GM12878 (cell line): ENCODE measurements at regions not wholly inside any gene's neighbourhood (a gene's known extent, or its start where the extent isn't known, plus 50 kb on each side); places are given as distances from the start of the nearest gene placed in this dataset.

Experiments used
- ATAC-seq: fragments of 200-7000 bp; cut with Tn5 transposase; 3 replicates; pipeline ENCODE4 v1.9.1; 2020; ENCODE audit warnings: mild to moderate bottlenecking, moderate library complexity
- BruUV-seq: library from RNA; stranded (reverse); fragments of 400-500 nt; replicated peaks from 2 replicates; lab custom pipeline; 2021; lab: Mats Ljungman, UMichigan
- CTCF ChIA-PET: fragments of 300-600 bp; sonication (Branson Sonifier 250); formaldehyde crosslinking; extraction: SDS; loops from one replicate; lab custom pipeline; 2021; ENCODE audit warnings: inconsistent platforms; lab: Yijun Ruan, JAX
- POLR2A ChIA-PET: fragments of 350-600 bp; formaldehyde crosslinking; extraction: SDS; loops from one replicate; lab custom pipeline; 2021; ENCODE audit warnings: inconsistent platforms; lab: Charles Lee
- RAD21 ChIA-PET: fragments of 300-600 bp; sonication (Branson Sonifier 250); formaldehyde crosslinking; loops from one replicate; lab custom pipeline; 2023; ENCODE audit warnings: antibody characterized with exemption; ENCODE audit not compliant: unreplicated experiment; lab: Charles Lee
- SMC1A ChIA-PET: fragments of 300-600 bp; sonication (Branson Sonifier 250); formaldehyde crosslinking; loops from one replicate; lab custom pipeline; 2023; ENCODE audit not compliant: unreplicated experiment, uncharacterized antibody; lab: Charles Lee
- DNase-seq: peaks from one replicate; pipeline ENCODE4 v3.0.0-alpha.2; 2011; ENCODE audit warnings: low read depth, low spot score
- FAIRE-seq: peaks from 3 replicates; lab custom pipeline; 2011; peaks lifted over from hg19 to GRCh38; lab: Jason Lieb, UNC
- H2AFZ ChIP-seq: 2 replicates; pipeline ENCODE4 v1.6.0; 2011; ENCODE audit warnings: low read depth, low read length, control low read depth; ENCODE audit not compliant: control insufficient read depth
- H3K27ac ChIP-seq: 2 replicates; pipeline ENCODE4 v1.5.1; 2011; ENCODE audit warnings: control low read depth; ENCODE audit not compliant: control insufficient read depth, insufficient read depth
- H3K27me3 ChIP-seq, 2 experiments: replicated peaks in 1 of 2; 2 replicates each; pipeline versions ENCODE4 v1.6.0 to v1.6.1; 2011; ENCODE audit warnings: low read length in 1 of 2; ENCODE audit not compliant: control insufficient read depth in 2 of 2, insufficient read depth in 2 of 2
- H3K36me3 ChIP-seq, 2 experiments: 2 replicates each; pipeline ENCODE4 v1.5.1; 2011; ENCODE audit warnings: low read length in 1 of 2; ENCODE audit not compliant: control insufficient read depth in 2 of 2, insufficient read depth in 2 of 2
- H3K4me1 ChIP-seq: 2 replicates; pipeline ENCODE4 v1.6.1; 2011; ENCODE audit warnings: mild to moderate bottlenecking, low read length, moderate library complexity, mixed read lengths; ENCODE audit not compliant: control insufficient read depth, insufficient read depth
- H3K4me2 ChIP-seq: 2 replicates; pipeline ENCODE4 v1.6.0; 2011; ENCODE audit warnings: control low read depth; ENCODE audit not compliant: control insufficient read depth, insufficient read depth
- H3K4me3 ChIP-seq: fragments of 200-600 bp; sonication (generic); 2 replicates; pipeline ENCODE4 v1.5.1; 2016
- H3K79me2 ChIP-seq: 2 replicates; pipeline ENCODE4 v1.6.0; 2011; ENCODE audit warnings: low read length; ENCODE audit not compliant: control insufficient read depth, insufficient read depth
- H3K9ac ChIP-seq: 2 replicates; pipeline ENCODE4 v1.8.0; 2011; ENCODE audit warnings: low read length, control low read depth, mixed read lengths; ENCODE audit not compliant: control insufficient read depth, insufficient read depth
- H3K9me3 ChIP-seq: replicated peaks from 3 replicates; pipeline ENCODE4 v1.5.1; 2011; ENCODE audit warnings: mild to moderate bottlenecking, low read length; ENCODE audit not compliant: control insufficient read depth, insufficient read depth
- H4K20me1 ChIP-seq: 2 replicates; pipeline ENCODE4 v1.6.0; 2011; ENCODE audit not compliant: control insufficient read depth, insufficient read depth
- MTA2 ChIP-seq: fragments of 450-650 bp; IDR thresholded peaks from 2 replicates; pipeline ENCODE4 v1.6.1; 2016; ENCODE audit warnings: low read depth, mild to moderate bottlenecking, moderate library complexity
- PML ChIP-seq: IDR thresholded peaks from 2 replicates; pipeline ENCODE4 v1.6.1; 2012; ENCODE audit warnings: low read length, inconsistent platforms
- SIX5 ChIP-seq: IDR thresholded peaks from 2 replicates; pipeline ENCODE4 v1.6.1; 2011; ENCODE audit warnings: mild to moderate bottlenecking, low read depth, low read length, moderate library complexity; ENCODE audit not compliant: severe bottlenecking
- SREBF2 ChIP-seq: IDR thresholded peaks from 2 replicates; pipeline ENCODE4 v1.6.1; 2012; ENCODE audit warnings: mild to moderate bottlenecking, low read length
- TARDBP ChIP-seq: IDR thresholded peaks from 2 replicates; pipeline ENCODE4 v1.6.1; 2016; ENCODE audit warnings: borderline replicate concordance
- WGBS: methylation state at CpG from one replicate; pipeline ENCODE4 v1.1.6; 2016; ENCODE audit warnings: low lambda C conversion rate; ENCODE audit not compliant: insufficient replicate concordance, insufficient coverage; ENCODE audit errors: missing lambda C conversion rate; 5-methylcytosine and 5-hydroxymethylcytosine counted together
- in situ Hi-C: fragments of 300-500 bp; cut with MboI; formaldehyde crosslinking; loops from 9 replicates; pipeline ENCODE4 v1.14.3; 2018; ENCODE audit warnings: mixed read lengths
- intact Hi-C: fragments of 100-400 bp; cut with micrococcal nuclease; formaldehyde crosslinking; loops from one replicate; pipeline ENCODE4 v1.14.2; 2022; ENCODE audit not compliant: unreplicated experiment
- TF ChIP-seq, protein P1 (sequence below): fragments of 450-650 bp; IDR thresholded peaks from 2 replicates; pipeline ENCODE4 v1.6.1; 2017; ENCODE audit warnings: mild to moderate bottlenecking
- TF ChIP-seq, protein P2 (sequence below): IDR thresholded peaks from 2 replicates; pipeline ENCODE4 v1.6.1; 2012; ENCODE audit warnings: low read depth, low read length, improper control_type of control experiment
- TF ChIP-seq, protein P3 (sequence below): fragments of 450-650 bp; formaldehyde crosslinking; IDR thresholded peaks from 2 replicates; pipeline ENCODE4 v1.4.0; 2020; ENCODE audit warnings: mild to moderate bottlenecking, moderate library complexity

DNA sequence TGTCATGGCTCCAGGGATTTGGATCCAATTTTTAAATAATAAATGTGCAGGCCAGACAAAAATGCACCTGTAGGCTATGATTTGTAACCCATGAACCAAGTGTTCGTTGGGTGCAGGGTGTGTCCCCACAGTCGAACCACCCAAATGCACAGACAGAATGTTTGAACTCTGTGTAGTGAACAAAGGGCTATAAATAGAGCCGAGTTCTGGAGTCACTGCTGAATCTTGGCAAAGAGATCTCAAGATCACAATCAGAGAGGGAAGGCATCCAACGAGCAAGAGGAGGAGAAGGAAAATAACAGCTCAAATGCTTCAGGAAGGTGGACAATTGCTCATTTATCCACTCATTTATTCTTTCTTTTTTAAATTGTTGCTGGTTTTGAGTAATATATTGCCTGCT lies 547.9 kb downstream of the FGF9 start:
- DNase-seq (no peak), ATAC-seq (no peak), FAIRE-seq (no peak)
- Histone ChIP-seq H3K27me3 (no peaks in the 10 kb centered on the region), H2AFZ (no peak overlapping the region), H3K4me1 (no peaks in the 10 kb centered on the region), H3K4me3 (no peak overlapping the region), H4K20me1 (no peaks in the 10 kb centered on the region), H3K79me2 (no peaks in the 10 kb centered on the region), H3K9me3 (no peaks in the 10 kb centered on the region; the same call in 2 of the 3 replicates), H3K36me3 (no peaks in the 10 kb centered on the region), H3K4me2 (no peak overlapping the region), H3K27ac (no peak overlapping the region), H3K9ac (no peak overlapping the region)
- TF ChIP-seq TARDBP (no peak), MTA2 (no peak), SIX5 (no peak), PML (no peak), SREBF2 (no peak)
- TF ChIP-seq, protein P1, sequence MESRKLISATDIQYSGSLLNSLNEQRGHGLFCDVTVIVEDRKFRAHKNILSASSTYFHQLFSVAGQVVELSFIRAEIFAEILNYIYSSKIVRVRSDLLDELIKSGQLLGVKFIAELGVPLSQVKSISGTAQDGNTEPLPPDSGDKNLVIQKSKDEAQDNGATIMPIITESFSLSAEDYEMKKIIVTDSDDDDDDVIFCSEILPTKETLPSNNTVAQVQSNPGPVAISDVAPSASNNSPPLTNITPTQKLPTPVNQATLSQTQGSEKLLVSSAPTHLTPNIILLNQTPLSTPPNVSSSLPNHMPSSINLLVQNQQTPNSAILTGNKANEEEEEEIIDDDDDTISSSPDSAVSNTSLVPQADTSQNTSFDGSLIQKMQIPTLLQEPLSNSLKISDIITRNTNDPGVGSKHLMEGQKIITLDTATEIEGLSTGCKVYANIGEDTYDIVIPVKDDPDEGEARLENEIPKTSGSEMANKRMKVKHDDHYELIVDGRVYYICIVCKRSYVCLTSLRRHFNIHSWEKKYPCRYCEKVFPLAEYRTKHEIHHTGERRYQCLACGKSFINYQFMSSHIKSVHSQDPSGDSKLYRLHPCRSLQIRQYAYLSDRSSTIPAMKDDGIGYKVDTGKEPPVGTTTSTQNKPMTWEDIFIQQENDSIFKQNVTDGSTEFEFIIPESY: no peak
- TF ChIP-seq, protein P2, sequence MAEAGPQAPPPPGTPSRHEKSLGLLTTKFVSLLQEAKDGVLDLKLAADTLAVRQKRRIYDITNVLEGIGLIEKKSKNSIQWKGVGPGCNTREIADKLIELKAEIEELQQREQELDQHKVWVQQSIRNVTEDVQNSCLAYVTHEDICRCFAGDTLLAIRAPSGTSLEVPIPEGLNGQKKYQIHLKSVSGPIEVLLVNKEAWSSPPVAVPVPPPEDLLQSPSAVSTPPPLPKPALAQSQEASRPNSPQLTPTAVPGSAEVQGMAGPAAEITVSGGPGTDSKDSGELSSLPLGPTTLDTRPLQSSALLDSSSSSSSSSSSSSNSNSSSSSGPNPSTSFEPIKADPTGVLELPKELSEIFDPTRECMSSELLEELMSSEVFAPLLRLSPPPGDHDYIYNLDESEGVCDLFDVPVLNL: no peak
- TF ChIP-seq, protein P3, sequence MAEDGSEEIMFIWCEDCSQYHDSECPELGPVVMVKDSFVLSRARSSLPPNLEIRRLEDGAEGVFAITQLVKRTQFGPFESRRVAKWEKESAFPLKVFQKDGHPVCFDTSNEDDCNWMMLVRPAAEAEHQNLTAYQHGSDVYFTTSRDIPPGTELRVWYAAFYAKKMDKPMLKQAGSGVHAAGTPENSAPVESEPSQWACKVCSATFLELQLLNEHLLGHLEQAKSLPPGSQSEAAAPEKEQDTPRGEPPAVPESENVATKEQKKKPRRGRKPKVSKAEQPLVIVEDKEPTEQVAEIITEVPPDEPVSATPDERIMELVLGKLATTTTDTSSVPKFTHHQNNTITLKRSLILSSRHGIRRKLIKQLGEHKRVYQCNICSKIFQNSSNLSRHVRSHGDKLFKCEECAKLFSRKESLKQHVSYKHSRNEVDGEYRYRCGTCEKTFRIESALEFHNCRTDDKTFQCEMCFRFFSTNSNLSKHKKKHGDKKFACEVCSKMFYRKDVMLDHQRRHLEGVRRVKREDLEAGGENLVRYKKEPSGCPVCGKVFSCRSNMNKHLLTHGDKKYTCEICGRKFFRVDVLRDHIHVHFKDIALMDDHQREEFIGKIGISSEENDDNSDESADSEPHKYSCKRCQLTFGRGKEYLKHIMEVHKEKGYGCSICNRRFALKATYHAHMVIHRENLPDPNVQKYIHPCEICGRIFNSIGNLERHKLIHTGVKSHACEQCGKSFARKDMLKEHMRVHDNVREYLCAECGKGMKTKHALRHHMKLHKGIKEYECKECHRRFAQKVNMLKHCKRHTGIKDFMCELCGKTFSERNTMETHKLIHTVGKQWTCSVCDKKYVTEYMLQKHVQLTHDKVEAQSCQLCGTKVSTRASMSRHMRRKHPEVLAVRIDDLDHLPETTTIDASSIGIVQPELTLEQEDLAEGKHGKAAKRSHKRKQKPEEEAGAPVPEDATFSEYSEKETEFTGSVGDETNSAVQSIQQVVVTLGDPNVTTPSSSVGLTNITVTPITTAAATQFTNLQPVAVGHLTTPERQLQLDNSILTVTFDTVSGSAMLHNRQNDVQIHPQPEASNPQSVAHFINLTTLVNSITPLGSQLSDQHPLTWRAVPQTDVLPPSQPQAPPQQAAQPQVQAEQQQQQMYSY: no peak
- SMC1A ChIA-PET: no interaction called here
- in situ Hi-C loops: no loop called here
- CTCF ChIA-PET: no interaction called here
- no TSS peak for BruUV-seq
- RAD21 ChIA-PET: no interaction called here
- intact Hi-C loops: no loop called here
- 0% methylated on average over 4 of the region's 4 CpGs for WGBS
- POLR2A ChIA-PET: no interaction called here
